IPS DF 4.7 (cell line): ENCODE measurements at regions not wholly inside any gene's neighbourhood (a gene's known extent, or its start where the extent isn't known, plus 50 kb on each side); places are given as distances from the start of the nearest gene placed in this dataset.
"Not testable (repeated sequence)": the region's sequence is repeated elsewhere in the genome, so short reads cannot be mapped to it uniquely, and the experiment has no call there.

Source experiments
- DNase-seq: peaks from one replicate; pipeline ENCODE4 v3.0.0-alpha.2; 2013; ENCODE audit warnings: low spot score; ENCODE audit errors: extremely low read depth

DNA sequence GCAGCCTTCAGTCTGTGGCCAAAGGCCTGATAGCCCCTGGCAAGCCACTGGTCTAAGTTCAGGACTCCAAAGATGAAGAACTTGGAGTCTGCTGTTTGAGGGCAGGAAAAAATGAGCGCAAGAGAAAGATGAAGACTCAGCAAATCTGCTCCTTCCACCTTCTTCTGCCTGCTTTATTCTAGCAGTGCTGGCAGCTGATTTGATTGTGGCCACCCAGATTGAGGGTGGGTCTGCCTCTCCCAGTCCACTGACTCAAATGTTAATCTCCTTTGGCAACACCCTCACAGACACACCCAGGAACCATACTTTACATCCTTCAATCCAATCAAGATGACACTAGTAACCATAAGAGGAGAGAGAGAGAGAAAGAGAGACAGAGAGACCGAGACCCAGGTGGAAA lies 127.6 kb downstream of the UTP18 start:
- DNase-seq = no peak

DNA sequence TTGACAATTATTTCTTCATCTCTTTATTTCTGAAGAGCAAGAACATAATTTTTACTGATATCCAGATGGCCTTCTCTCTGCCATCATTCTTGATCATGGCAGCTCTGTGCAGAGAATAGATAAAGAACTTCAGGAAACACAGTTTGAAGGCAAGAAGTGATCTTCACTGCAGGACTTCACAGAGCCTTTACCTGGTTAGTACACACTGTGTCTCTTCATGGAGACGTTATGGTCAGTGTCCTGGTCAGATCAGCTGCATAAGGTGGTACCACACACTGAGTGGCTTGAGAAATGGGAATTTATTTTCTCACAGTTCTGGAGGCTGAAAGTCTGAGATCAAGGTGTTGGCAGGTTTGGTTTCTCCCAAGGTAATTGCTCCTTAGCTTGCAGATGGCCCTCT lies 129.5 kb downstream of the UTP18 start:
- no peak for DNase-seq

DNA sequence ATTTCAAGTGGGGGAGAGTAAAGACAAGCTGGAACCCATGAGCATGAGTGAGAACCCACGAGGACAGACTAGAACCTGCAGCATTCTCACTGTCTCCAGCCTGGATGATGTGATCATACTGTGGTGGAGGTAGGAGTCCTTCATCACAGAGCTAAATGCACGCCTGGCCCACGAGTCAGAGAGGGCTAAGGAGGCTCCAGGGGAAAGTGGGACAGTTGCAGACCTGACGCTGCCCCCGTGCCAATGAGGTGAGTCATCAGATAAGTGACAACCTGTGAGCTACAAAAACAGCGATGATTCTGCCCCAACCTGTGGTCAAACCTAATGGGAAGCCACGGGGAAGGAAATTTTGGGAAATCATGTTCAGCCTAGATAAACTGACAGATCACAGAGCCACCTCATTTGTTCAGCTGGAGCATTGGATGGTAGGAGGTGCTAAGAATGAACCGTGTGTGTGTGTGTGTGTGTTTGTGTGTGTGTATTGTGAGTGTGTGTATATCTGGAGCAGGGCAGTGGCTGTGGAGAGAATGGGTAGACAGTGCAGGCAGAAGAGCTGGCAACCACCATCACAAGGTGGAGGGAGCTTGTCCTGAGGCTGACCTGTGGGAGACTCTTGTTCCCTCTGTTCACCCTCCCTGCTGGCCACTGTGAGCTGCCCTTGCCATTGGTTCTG lies 131.8 kb downstream of the UTP18 start:
- no peak for DNase-seq

DNA sequence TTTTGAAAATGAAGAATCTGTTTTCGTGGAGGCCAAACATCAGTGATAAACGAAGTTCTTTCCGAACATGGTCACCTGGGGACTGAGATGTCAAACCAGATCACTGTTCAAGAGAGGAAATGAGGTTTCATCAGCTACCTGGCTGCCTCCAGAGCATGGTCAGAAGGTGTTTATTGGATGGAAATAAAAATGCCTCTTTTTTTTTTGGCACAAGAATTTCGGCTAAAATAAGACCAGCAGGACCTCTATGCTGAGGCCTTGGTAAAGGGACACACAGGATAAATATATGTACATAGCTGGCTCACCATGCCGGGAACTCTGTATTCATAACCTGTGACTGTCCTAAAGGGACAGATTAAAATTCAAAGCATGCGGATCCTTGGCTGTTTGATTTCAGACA lies 135.3 kb downstream of the UTP18 start:
- no peak for DNase-seq

DNA sequence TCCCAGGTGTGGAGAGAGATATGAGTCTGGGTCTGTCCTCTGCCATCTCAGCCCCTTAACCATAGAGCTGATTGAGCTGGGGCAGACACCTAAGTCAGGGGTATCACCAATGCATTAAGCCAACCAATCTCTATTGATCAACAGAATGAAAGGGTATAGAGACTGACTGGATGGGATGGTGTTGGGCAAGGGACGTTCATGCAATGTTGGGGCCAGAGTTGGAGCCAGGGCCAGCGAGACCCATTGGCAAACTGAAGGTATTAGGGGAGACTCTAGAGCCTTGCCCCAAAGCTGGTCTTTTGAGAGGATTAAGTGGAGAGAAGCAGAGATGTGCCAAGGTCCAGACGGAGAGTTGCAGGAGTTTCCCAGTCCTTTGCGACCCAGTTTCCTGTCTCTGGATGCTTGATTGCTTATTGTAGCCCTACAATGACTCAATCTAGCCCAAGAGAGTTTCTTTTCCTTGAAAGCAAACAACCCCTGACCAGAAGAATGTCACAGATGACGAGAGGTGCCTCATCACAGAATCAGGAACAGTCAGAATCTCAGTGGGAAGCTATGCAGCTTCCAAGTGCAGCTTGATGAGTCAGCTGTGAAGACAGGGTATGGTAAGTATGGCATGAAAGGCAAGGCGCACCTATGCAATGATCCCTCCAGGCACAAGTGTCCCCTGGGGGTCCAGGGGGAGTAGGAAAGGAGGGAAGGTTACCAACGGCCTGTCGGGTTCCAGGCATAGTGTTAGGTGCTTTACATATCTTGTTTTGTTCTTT lies 137.2 kb downstream of the UTP18 start:
- DNase-seq = no peak

DNA sequence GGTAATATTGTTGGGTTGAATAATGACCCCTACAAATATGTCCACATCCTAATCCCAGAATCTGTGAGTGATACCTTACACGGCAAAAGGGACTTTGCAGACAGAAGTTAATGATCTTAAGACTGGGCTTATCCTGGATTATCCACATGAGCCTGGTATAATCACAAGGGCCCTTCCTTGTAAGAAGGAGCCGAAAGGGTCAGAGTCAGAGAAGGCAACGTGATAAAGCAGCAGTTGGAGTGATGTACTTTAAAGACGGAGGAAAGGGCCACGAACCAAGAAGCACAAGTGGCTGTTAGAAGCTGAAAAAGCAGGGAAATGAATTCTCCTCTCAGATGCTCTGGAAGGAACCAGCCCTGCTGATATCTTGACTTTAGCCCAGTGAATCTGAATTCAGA lies 137.8 kb downstream of the UTP18 start:
- DNase-seq = no peak

DNA sequence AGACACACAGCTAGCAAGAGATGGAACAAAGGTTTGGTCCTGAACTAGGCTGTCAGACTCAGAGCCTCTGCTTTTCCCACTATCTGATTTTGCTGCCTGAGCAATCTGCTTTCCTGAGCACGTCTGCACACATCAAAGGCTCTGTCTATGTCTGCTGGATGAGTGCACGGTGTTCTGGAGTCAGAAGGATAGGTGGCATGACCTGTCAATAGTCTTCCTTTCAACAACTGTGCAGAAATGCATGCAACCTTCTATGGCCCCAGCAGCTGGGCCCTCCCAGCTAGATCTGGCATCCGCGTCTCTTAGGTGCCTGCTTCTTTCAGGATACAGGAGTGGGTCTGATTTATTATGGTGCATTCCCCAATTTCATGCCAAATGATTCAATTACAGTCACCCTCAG lies 138.3 kb downstream of the UTP18 start:
- no peak for DNase-seq

DNA sequence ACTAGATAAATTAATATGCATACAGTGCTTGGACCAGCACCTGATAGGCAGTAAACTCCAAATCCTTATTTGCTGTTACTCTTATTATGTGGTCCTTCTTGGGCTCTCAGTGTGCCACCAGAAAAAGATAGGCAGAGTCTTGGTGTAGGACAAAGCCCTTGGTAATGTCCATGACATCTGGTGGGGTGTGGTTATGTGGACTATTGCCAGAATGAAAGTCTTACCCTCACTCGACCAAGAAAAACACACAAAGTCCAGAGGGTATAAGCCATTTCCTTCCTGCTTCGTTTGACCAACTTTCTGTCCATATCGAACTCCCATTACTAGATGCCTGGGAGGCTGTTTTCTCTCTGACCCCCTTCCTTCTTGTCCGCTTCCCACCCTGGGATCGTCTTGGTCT lies 140.9 kb downstream of the UTP18 start:
- no peak for DNase-seq

DNA sequence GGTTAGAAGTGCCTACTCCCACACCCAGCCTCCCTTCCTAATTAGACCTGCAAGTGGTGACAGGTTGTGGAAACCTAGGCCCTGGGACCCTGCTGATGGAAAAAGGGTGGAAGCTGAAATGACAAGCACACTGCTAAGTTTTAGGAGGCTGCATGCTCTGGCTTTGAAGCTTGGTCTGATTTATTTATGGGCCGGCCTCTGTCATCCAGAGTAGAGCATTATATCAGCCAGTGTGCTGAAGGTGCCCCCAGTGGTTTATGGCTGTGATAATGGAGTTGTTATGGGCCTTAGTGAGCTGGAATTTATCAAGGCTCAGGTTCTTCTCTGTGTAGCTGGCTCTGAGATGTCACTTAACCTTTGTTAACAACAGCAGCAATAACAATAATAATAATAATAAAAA lies 142.6 kb downstream of the UTP18 start:
- DNase-seq = no peak

DNA sequence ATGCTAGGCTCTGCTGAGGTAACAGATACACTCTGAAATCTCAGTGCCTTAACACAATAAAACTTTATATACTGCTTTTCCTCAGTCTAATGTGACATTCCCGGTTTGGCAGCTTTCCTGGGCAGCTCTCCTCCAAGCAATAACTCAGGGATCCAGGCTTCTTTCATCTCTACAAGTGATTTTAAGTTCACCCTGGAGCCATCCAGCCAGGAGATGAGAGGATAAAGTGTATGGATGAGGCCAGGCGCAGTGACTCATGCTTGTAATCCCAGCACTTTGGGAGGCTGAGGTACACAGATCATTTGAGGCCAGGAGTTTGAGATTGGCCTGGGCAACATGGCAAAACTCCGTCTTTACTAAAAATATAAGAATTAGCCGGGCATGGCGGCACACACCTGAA lies 147.2 kb downstream of the UTP18 start:
- no peak for DNase-seq

DNA sequence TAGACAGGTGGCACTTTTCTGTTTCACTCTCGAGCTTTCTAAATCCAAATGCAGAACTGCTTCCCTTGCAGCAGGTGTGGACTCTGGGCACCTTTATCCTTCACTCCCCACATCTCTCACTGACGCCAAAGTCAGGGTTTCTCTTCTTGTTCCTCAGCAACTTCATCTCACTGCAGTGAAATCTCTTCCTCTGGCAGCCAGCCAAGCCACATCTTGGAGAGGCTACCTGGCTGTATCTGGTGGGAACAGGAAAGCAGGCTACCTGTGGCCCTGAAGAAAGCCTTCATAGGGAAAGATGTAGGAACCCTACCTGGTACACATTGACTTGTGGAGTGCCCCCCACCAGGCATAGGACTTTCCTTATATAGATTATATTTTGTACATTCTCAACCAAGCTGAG lies 159.1 kb downstream of the UTP18 start:
- DNase-seq = no peak

DNA sequence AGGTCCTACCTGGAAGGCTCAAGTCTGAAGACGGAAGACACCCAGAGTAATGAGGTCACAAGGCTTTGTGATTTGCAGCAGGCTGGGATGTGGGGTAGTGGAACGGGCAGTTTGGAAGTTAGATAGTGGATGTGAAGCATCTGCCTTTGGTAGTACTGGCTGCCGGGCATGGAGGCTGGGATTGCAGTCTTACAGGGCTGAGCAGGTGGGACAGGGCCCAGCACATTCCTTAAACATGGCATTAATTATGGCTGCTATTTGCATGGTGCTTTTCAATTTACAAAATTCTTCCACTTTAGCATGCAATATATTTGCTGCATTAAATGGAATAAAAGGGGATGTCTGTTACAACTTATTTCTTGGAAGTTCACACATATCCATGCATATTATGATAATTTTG lies 161.2 kb downstream of the UTP18 start:
- no peak for DNase-seq

DNA sequence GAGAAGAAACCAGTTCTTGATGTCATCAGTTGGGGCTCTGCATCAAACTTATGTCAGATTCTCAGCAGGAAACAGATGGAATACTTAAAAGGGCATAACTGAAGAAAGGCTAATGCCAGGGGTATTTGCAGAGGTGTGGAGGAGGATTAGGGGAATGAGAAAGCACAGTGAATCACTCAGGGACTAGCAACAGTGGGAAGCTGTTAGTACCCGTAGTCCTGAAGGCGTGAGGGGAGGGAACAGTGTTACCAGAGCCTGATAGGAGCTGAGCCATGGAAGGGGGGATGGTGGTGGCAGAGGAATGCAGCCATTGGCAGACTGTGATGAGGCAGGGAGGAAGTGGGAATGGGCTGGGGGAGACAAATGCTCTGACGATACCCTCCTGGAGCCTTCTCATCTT lies 162.3 kb downstream of the UTP18 start:
- DNase-seq = no peak

DNA sequence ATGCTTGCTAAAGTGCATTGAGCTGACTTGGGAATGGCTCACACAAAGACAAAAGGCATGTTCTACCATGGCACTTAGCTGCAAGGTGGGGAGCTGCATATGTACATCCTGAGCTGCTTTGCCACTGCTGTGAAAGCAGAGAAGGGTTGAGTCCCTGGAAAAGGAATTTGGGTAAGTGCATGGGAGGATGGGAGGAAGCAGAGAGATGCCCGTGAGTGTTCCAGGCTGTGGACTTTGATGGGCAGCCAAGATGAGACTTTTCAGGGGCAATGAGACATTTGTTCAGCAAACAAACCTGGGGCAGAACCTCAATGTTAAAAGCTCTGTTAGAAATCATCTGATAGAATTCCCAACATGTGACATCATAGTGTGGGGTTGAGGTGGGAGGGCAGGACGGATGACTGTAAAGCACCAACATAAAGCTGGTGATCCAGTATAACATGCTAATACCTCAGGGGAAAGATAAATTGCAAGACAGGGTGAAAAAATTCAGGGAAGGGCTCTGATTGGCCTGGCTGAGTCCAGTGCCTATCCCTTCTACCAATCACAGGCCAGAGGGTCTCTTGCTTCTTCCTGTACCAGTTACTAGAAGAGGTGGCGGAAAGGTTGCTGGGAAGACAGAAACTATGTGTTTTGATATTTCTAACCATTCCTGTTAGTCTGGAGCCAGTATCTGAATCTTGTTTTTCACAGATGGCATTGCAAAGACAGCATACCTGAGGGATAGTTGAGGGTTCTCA lies 163.2 kb downstream of the UTP18 start:
- DNase-seq = no peak

DNA sequence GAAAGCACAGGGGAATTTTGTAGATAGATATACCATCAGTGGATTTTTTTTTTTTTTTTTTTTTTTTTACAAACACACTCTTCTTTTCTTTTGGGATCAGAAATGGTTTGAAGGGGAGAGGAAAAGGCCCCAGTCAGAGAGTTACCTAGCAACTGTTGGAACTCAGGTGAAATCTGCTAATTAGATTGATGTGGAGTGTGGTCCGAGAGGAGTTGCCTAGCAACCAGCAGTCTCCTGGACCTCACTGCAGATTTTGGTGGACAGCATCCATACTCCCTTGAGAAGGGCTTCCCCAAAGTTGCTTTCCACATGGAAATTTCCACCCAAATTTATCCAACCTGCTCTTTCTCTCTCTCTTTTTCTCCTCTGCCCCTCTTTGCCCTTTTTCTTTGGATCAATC lies 165.4 kb downstream of the UTP18 start:
- DNase-seq = no peak

DNA sequence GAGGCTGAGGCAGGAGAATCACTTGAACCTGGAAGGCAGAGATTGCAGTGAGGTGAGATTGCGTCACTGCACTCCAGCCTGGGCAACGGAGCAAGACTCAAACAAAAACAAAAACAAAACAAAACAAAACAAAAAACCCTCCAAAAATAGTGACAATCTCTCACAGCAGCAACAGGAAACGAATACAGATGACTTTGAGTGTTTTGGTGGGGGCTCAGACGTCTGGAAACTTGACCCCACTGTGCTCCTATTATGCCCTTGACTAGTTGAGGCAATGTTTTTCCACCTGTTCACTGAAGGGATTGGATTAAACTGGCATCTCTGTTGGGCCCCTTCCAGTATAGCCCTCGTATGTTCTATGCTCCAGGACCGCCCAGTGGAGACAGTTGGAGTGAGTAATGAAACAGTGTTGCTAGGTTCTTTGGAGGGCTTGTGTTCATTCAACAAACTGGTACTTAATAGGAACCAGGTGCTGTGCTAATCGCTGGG lies 167.0 kb downstream of the UTP18 start:
- no peak for DNase-seq

DNA sequence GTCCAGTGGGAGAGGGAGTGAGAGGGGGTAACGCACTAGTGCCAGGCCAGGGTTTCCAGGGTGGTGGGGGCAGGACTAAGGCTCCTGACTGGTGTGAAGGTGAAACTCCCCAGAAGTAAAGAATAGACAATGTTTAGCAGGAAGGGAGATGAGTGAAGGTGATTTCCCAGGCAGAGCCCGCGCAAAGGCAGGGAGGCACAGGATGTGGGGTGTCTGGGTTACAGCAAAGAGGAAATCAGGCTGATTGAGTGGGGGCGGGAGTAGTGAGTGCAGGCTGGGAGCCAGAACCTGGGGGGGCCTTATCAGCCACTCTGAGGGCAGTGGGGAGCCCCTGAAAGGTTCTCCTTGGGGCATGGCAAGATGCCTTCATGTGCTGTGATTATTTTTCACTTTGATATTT lies 167.5 kb downstream of the UTP18 start:
- no peak for DNase-seq

DNA sequence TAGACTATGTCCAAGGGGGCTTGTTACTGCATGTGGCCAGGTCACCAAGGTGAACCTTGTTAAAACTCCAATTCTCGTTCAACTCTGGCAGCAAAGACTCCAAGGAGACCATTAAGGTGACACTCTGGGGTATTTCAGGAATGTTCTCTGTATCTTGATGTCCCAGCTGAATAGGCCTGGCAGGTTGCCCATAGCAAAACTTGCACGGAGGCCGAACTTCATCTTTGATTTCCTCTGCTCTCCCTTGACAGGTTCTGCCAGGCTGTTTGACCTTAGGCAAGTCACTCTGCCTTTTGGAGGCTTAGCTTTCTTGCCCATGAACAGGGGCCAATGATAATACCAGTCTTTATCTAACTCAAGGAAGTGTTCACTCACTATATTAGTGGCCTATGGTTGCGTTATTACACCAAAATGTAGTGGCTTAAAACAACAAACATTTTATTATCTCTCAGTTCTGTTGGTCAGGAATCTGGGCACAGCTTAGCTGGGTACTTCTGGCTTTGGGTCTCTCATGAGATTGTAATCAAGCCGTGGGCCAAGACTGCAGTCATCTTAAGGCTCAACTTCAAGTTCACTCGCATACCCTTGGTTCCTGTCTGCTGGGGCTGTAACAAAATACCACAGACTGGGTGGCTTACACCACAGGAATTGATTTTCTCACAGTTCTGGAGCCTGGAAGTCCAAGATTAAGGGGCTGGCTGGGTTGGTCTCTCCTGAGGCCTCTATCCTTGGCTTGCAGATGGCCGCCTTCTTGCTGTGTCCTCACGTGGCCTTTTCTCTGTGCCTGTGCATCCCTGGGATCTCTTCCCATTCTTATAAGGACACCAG lies 168.5 kb downstream of the UTP18 start:
- no peak for DNase-seq

DNA sequence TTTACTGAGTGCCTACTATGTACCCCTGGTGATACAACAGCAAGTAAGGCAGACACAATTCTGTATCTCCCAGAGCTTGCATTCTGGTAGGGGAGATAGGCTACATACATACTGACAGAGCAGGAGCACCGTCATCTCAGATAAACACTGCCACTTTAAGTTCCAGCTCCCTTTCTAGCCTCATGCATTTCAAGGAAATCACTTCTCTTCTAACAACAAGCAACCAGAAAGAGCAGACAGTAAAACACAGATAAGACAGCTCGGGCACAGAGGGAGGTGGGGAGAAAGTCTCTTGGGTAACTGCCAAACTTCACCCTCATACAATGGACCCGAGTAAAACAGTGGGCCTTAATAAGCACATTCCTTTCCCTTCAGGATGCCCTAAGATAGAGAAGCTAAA lies 169.6 kb downstream of the UTP18 start:
- not testable (repeated sequence) for DNase-seq

DNA sequence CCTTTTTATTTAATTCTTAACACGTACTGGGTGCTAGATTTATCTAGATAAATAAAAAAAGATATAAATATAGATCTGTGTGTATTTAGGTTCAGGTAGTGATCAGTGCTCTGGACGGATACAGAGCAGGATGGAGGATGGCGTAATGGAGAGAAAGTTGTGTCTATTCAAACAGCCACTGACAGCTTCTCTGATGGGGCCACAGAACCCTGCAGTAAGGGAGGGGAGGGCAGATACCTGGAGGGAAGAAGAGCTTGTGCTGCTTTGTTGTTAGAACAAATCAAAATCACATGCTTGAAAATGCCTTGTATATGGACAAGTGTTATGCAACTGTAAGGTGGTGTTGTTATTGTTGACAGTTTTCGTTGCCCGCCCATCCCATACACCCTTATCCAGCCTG lies 170.2 kb downstream of the UTP18 start:
- DNase-seq = no peak

DNA sequence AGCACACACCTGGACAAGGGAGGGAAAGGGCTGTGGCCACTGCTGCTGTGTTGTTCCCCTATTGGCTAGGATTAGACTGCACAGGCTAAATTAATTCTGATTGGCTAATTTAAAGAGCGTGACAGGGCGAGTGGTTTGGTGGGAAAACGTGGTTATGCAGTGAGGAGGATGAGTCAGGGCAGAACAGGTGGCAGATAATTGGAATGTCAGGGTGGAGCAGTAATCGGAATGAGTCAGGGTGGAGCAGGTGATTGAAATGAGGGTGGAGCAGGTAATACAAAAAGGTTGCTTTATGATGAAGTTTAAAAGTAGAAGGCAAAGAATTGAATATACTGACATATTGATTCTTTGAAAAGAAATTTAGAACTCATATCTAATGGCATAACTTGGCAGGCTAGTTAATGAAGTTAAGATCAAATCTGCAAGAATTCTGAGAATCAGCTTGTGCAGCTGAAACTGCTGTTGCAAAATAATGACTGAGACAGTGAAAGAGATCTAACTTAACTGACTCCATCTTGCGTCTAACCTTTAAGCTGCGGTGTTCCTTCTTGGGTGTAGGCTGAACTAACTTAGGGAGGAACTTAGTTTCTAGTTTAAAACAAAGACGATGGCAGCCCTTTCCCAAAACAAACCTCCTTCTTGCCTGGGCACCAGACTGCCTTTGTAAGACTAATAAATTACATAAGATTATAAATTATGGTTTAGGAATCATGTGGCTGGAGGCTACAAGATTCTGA lies 174.3 kb downstream of the UTP18 start:
- no peak for DNase-seq
